NCI-H774 (cell line): ENCODE measurements at regions not wholly inside any gene's neighbourhood (a gene's known extent, or its start where the extent isn't known, plus 50 kb on each side); places are given as distances from the start of the nearest gene placed in this dataset.

Experiments used
- DNase-seq: peaks from one replicate; lab custom pipeline; 2025; lab: John Stamatoyannopoulos, UW

GRCh38 chr2:234835738-234836137 lies 116.1 kb upstream of the SH3BP4 start:
- no peak for DNase-seq

DNA sequence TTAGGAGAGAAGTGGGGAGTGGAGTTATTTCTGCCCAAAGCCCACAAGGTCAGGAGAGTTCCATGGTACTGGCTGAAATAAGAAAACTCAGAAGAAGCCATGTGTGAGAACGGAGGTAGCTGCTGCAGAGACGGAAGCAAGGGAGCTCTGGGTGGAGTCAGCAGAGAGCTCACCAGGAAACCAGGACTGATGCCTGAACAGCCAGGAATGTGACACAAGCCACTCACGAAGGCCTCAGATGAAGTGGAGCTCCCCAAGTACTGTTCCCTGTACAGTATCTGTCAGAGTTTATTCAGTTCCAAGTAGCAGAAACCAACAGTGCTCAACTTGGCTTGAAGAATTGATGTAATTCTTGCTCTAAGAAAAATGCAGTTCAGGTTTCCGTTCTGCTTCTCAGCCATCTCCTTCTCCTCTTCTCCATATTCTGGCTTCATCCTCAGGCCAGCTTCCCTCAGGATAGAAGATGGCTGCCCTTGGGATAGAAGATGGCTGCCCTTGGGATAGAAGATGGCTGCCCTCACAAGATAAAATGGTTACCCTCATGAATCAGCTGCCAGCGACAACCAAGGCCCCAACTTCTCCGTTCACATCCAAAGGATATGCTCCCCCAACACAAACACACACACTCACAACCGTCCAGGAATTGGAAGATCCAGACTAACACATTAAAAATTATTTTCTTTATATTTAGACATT lies 117.4 kb upstream of the SH3BP4 start:
- no peak for DNase-seq

DNA sequence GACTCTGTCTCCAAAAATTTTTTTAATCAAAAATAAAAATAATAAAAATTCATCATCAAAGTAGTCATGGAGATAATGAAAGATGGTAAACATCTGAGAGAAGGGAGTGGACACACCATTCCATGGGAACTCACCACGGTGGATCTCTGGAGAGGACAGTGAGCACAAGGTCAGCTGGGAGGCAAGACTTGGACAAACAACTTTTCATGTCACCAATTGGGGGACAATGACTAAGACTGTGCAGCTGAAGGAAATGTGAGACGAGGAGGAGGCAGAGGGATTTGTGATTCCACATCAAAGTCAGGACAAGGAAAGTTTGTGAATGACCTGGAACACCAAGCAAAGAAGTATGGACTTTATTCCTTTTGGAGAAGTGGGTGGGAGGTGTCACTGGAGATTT lies 121.0 kb upstream of the SH3BP4 start:
- DNase-seq: no peak

- DNase-seq: no peak
Measured at GRCh38 chr2:234829074-234829455, 122.8 kb upstream of the SH3BP4 start.

GRCh38 chr2:234828382-234829073 lies 123.3 kb upstream of the SH3BP4 start:
- DNase-seq: no peak

DNA sequence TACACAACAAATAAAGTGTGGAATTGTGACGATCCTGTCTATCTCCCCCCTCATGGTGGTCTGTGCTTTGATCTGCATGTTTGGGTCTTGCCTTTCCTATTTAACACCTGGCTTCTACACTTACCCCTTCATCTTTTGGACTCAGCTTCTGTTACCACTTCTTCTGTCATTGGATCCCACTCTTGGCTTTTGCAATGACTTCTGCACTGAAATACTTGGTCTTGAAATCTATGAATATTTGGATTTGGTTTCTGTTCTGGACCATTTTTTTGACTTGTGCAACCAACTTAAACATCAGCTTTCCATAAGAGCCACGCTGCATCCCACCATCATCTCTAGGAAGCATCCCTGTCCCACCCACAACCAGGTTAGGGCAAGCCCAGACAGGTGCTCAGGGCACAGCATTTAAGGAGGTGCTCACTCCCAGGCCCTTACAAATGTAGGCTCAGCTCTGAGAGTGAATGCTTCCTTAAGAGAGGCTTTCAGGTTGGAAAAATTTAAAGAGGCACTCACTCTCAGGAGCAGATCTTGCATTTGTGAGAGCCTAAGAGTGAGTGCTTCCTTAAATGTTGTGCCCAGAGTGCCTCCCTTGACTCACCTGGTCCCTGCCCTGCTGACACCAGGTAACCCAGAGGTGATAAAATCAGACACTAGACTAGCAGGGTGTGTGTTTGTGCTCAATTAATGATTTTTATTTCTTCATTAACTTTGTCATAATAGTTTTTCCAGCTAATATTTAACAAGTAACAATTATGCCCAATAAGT lies 124.5 kb upstream of the SH3BP4 start:
- DNase-seq: no peak

DNA sequence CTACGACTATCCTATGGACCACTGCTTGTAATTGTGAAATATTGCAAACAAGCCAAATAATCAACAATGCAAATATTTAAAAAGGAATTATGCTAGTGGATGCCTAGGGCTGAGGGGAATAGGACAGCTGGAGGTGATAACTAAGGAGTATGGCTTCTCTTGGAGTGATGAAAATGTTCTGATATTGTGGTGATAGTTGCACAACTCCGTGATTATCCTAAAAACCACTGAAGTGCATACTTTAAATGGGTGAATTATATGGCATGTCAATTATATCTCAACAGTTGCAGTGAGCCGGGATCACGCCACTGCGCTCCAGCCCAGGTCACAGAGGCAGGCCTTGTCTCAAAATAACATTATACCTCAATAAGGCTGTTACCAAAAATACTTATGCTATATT lies 125.1 kb upstream of the SH3BP4 start:
- no peak for DNase-seq

- no peak for DNase-seq
Measured at GRCh38 chr2:234825616-234826015, 126.2 kb upstream of the SH3BP4 start.

DNA sequence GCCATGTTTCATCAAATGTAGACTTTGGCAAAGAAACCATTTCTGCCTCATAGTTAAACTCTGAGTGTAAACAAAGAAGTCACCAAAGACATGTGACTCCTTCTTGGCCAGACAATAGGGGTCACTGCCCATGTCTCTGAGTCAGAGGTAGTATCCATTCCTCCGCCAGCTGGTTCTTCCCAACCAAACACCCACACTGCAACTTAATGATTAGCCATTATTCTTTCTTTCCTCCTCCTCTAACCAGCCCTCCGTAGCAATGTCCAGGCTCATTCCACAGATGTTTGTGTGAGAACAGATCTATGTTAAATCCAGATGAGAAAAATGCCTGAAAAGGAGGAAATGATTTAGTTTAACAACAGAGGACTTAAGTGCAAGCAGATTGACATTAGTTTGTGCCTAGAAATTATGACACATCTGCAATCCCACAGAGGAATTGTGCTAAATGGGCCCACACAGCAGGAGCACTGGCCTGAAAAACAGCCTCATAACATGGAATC lies 127.9 kb upstream of the SH3BP4 start:
- no peak for DNase-seq

GRCh38 chr2:234823196-234823876 lies 128.5 kb upstream of the SH3BP4 start:
- no peak for DNase-seq

DNA sequence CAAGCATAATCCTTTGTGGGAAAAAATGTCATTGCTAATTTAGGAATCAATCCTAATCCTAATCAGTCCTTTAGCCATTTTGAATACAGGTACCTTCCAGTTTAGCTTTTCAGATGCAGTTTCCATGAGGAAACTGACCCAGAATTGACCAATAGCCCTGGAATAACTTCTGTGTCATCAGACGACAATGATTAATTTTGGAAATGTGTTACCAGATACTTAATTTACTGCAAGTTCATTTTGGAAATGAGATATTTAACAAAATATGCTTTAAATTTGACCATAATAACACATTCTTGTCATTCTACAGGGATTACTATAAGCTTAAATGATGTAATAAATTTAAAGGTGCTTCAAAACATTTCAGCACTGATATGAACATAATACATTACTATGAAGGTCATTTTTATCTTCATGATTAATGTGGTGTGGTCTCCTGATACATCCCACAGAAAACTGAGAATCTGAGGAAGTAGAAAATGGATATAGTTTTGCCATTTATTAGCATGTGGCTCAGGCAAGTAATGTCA lies 129.8 kb upstream of the SH3BP4 start:
- DNase-seq: no peak

DNA sequence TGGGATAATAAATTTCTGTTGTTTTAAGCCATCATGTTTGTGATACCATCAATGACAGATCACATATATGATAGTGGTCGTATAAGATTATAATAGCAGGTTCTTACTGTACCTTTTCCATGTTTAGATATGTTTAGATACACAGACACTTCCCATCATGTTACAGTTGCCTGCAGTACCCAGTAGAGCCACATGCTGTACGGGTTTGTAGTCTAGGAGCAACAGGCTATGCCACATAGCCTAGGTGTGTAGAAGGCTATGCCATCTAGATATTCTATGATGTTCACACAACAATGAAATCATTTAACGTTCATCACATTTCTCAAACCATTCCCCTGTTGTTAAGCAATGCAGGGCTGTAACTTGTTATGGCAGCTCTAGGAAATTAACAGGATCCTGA lies 132.9 kb upstream of the SH3BP4 start:
- DNase-seq: no peak

DNA sequence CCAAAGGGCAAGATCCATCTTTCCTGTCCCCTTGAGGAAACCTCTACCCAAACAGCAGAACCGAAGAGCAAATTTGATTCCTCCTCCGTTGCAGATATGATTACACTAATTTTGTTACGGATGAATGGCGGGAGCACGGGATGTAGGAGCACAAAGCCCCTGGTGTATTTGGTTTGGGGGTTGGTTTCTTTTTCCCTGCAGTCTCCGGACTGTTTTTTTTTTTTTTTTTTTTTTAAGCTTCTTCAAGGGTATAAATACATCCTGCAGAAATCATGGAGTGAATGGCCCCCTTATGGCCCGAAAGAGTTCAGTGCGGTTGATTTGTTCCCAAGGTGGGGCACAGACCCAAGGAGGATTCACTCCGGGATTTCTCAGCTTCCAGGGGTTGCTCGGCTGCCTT lies 135.3 kb upstream of the SH3BP4 start:
- no peak for DNase-seq

GRCh38 chr2:234816056-234816455 lies 135.8 kb upstream of the SH3BP4 start:
- no peak for DNase-seq

DNA sequence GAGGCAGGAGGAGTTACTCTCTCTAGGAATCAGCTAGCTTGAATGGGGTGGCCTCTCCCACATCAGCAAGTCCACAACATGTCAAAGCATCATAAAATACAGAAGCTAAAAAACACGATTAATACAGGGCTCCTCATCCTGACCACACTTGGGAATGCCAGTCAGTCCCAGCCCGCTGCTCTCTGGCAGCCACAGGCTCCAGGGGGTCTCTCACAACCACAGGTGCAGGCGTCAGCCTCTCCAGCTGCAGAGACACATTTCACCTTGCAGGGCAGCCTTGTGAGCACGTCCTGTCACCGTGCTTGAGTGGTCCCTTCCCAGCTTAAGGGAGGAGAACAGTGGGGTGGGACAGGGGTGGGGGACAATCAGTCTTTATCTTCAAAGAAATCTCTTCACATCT lies 137.4 kb upstream of the SH3BP4 start:
- DNase-seq: peak; percentile 53

DNA sequence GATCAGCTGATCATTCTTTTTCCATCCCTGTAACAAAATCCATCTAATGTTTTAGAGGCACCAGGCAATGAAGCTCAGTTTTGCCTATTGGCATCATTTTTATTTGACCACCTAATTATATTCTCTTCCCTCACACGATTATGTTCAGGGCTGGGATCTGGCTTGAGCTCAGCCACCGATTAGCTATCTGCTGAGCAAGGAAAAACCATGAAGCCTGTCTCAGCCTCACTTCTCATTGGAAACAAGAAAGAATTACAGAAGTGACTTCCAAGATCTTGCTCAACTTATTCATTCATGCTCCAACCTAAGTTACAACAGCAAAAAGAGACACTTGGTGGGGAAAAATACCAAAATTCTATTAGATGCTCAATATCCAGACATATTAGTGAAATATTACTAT lies 139.0 kb upstream of the SH3BP4 start:
- DNase-seq: no peak

DNA sequence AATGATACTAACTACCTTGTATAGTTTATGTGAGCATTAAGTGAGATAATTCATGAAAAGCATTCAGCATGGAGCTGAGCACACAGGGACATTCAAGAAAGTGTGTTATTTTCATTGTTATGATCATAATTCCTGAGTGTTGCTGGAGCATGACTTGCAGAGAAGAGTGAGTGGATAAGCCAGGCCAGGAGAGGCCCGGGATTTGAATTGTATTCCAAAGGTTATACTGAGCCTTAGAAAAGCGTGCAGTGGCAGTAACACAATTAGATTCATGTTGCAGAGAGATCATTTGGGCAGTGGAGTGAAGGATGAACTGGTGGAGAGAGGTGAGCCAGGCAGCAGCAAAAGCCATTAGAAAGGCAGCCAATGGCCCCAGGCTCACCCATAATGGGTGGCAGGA lies 142.9 kb upstream of the SH3BP4 start:
- DNase-seq: no peak

DNA sequence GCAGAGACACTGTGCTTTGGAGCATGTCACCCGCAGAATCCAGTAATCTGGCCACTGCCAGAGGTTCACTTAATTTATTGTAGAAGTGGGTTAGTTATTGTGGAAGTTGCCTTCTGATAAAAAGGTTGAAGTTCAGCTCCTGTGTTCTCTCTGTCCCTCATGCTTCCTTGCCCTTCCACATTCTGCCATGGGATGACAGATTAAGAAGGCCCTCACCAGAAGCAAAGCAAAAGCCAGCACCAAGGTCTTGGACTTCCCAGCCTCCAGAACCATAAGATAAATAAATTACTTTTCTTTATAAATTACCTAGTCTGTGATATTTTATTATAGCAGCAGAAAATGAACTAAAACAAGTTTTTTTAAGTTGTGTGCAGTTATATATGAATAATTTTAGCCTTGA lies 145.0 kb upstream of the SH3BP4 start:
- DNase-seq: no peak

- DNase-seq: no peak
Measured at GRCh38 chr2:234805836-234806235, 146.0 kb upstream of the SH3BP4 start.

GRCh38 chr2:234804704-234805103 lies 147.1 kb upstream of the SH3BP4 start:
- no peak for DNase-seq

- DNase-seq: no peak
Measured at GRCh38 chr2:234802845-234803171, 149.0 kb upstream of the SH3BP4 start.
